ENCODE measurements at regions not wholly inside any gene's neighbourhood (a gene's known extent, or its start where the extent isn't known, plus 50 kb on each side); places are given as distances from the start of the nearest gene placed in this dataset.

DNA sequence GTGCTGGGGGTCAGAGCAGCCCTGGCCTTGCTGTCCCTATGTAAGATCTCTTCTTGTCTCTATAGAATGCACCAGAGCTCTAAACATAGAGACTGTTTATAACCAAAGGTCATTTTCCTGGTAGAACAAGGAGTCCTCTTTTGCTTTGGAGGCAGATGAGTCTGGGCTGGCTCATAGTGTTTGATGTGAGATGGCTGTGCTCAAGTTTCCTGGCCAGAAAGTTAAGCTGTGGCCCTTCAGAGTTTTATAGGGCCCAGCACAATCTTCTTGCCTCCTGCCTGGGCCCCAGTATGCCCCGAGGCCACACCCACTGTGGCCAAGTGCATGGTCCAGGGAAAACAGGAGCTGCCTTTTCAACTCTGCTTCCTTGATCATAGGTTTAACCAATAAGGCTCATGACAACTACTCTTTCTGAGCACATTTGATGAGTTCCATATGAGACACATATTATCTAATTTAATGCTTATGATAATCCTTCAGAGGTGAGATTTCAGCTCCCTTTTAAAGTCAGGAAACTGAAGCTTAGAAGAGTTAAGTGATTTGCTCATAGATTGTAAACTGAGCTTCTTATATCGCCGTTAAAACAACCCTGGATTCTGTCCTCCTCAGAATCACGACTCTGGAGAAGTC lies 66.3 kb downstream of the MYCN start:
- H3K27ac Mint-ChIP-seq: no peak overlapping the region
- peaks cover 0 to 2% (median 1%) of the 10 kb centered on the region in 3 donors for H3K9me3 Mint-ChIP-seq
- H3K4me1 Mint-ChIP-seq: no peaks in the 10 kb centered on the region
- no peak overlapping the region for H3K4me3 Mint-ChIP-seq
- peaks cover 2% of the 10 kb centered on the region for H3K27me3 Mint-ChIP-seq
- H3K36me3 Mint-ChIP-seq: peaks cover 3% of the 10 kb centered on the region

DNA sequence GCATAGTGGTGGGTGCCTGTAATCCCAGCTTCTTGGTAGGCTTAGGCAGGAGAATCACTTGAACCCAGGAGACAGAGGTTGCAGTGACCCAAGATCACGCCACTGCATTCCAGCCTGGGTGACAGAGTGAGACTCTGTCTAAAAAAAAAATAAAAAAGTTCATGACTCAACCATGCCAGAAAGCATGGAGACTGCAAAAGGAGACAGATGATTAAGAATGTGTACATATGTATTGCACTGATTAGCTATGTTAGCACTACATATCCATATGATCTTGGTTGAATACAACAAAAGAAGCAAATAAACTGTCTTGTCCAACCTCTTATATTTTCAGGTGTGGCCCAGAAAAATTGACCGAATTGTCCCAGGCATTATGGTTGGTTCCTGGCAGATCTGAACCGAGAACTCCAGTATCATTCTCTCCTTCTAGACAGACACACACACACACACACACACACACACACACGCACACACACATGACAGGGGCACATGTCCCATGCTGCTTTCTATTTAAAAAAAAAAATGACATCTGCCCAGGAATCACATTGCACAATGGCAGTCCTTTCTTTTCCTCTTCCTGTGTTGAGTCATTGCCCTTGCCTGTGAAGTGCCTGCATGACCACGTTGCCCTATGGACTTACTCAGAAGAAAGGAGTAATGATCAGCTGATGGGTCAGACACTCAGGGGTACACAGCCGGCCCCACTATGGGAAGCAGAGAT lies 65.6 kb downstream of the MYCN start:
- H3K36me3 Mint-ChIP-seq: peaks cover 3% of the 10 kb centered on the region
- no peaks in the 10 kb centered on the region for H3K4me1 Mint-ChIP-seq
- peaks cover 2% of the 10 kb centered on the region for H3K27me3 Mint-ChIP-seq

DNA sequence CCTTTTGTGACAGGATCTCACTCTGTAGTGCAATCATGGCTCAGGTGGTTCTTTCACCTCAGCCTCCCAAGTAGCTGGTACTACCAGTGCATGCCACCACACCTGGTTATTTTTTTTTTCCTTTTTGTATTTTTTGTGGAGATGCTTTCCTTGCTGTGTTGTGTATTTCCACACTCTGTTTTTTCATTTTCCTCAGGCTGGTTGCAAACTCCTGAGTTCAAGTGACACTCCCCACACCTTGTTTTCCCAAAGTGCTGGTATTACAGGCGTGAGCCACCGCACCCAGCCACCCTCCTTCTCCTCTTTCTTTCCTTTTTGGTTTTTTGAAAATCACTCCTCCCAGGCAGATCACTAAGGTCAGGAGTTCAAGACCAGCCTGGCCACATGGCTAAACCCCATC lies 65.0 kb downstream of the MYCN start:
- Mint-ChIP-seq H3K36me3 (peaks cover 3% of the 10 kb centered on the region), H3K4me3 (no peak overlapping the region), H3K27ac (peak overlapping the region in 1 of 3 donors; percentile 82), H3K4me1 (no peaks in the 10 kb centered on the region), H3K27me3 (peaks cover 2% of the 10 kb centered on the region), H3K9me3 (peaks cover 0 to 2% (median 1%) of the 10 kb centered on the region in 3 donors)

More for the DNA sequence above, 65.6 kb downstream of the MYCN start:
- peak overlapping the region in 1 of 3 donors; percentile 82 for H3K27ac Mint-ChIP-seq
- H3K4me3 Mint-ChIP-seq: no peak overlapping the region
- peaks cover 0 to 2% (median 1%) of the 10 kb centered on the region in 3 donors for H3K9me3 Mint-ChIP-seq

DNA sequence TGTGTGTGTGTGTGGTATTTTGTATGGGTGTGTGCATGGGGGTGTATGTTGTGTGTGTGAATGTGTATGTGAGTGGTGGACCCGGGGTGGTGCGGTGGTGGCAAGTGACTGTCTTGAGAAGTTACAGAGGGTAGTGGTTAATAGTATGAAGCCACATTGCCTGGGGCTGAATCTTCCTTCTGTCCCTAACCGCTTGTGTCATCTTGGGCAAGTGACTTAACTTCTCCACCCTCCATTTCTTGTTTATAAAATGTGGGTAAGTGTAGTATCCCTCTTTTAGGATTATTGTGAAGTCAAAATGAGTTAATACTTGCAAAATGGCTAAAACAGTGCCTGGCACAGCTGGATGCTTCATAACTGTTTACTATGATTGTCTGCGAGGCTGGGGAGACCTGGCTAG lies 63.5 kb downstream of the MYCN start:
- peaks cover 2% of the 10 kb centered on the region for H3K27me3 Mint-ChIP-seq
- H3K36me3 Mint-ChIP-seq: peaks cover 3% of the 10 kb centered on the region
- no peaks in the 10 kb centered on the region for H3K4me1 Mint-ChIP-seq
- peaks cover 0 to 2% (median 1%) of the 10 kb centered on the region in 3 donors for H3K9me3 Mint-ChIP-seq
- H3K4me3 Mint-ChIP-seq: peak overlapping the region in 1 of 4 donors; percentile 47
- no peak overlapping the region for H3K27ac Mint-ChIP-seq

DNA sequence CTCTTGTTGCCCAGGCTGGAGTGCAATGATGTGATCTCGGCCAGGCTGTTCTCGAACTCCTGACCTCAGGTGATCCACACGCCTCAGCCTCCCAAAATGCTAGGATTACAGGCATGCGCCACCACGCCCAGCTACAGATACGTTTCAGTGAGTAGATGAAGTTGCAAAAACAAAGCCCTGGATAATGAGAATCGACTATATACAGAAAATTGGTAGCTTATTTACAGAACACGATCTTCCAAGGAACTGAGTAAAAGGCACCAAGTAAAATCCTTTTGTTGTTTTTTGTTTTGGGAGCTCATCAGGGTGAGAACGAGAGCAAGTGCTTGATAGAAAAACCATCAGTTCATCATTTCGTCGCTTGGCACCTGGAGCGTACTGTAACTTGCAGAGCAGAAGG lies 62.8 kb downstream of the MYCN start:
- no peak overlapping the region for H3K4me3 Mint-ChIP-seq
- no peaks in the 10 kb centered on the region for H3K4me1 Mint-ChIP-seq
- peaks cover 0 to 4% (median 1%) of the 10 kb centered on the region in 3 donors for H3K9me3 Mint-ChIP-seq
- peaks cover 2% of the 10 kb centered on the region for H3K27me3 Mint-ChIP-seq
- peaks cover 3% of the 10 kb centered on the region for H3K36me3 Mint-ChIP-seq
- H3K27ac Mint-ChIP-seq: no peak overlapping the region

DNA sequence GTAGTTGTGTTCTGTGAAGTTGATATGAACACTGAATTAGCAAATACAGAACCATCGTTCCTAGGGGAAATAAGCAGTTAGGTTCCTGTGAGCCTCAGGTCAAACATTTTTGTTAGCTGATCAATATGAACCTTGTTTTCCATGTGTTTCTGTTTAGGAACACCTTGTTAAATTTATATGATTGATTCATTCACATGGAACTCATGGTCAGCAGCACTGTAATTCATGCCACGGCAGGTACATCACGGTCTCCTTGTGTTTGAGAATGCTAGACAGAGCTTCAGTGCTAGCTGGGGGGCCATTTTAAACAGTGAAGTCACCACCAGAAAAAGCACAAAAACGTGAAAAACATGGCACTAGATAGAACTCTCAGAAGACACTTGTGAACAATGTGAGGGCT lies 62.2 kb downstream of the MYCN start:
- no peak overlapping the region for H3K4me3 Mint-ChIP-seq
- peaks cover 3% of the 10 kb centered on the region for H3K36me3 Mint-ChIP-seq
- peaks cover 0 to 4% (median 1%) of the 10 kb centered on the region in 3 donors for H3K9me3 Mint-ChIP-seq
- H3K4me1 Mint-ChIP-seq: no peaks in the 10 kb centered on the region
- H3K27me3 Mint-ChIP-seq: peaks cover 2% of the 10 kb centered on the region
- H3K27ac Mint-ChIP-seq: no peak overlapping the region

DNA sequence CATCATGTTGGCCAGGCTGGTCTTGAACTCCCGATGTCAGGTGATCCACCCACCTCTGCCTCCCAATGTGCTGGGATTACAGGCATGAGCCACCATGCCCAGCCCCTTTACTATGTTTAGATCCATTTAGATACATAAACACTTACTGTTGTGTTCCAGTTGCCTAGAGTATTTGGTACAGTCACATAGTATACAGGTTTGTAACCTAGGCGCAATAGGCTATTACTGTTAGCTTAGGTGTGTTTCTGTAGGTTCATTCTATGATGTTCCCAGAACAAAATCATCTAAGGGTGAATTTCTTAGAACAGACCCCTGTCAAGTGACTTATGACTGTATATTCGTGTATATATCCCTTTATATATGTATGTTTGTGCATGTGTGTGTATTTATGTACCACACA lies 61.8 kb downstream of the MYCN start:
- H3K27me3 Mint-ChIP-seq: no peaks in the 10 kb centered on the region

DNA sequence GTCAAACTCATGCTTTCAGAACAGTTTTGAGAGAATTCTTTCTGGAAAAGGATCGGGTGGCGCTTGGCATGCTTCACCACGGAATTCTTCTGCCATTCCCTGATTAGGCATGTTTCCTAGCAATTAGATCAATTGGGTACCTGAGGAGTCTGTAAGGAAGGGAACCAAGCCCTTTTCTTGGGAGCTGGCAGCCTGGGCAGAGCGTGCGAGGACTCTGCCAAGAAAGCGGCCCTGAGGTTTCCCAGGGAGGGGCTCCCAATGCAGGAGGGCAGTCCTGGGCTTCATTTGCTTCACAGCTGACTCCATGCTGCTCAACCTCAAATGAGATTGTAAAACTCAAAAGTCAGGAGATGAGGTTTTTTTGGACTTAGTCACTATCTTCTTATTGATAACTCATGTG lies 60.3 kb downstream of the MYCN start:
- no peak overlapping the region for H3K4me3 Mint-ChIP-seq
- H3K27me3 Mint-ChIP-seq: no peaks in the 10 kb centered on the region
- peaks cover 0 to 3% (median 2%) of the 10 kb centered on the region in 3 donors for H3K9me3 Mint-ChIP-seq
- H3K27ac Mint-ChIP-seq: no peak overlapping the region
- no peaks in the 10 kb centered on the region for H3K4me1 Mint-ChIP-seq
- peaks cover 3% of the 10 kb centered on the region for H3K36me3 Mint-ChIP-seq

More for the DNA sequence above, 61.8 kb downstream of the MYCN start:
- no peak overlapping the region for H3K4me3 Mint-ChIP-seq
- no peaks in the 10 kb centered on the region for H3K4me1 Mint-ChIP-seq
- no peak overlapping the region for H3K27ac Mint-ChIP-seq
- peaks cover 0 to 4% (median 1%) of the 10 kb centered on the region in 3 donors for H3K9me3 Mint-ChIP-seq
- peaks cover 3% of the 10 kb centered on the region for H3K36me3 Mint-ChIP-seq

DNA sequence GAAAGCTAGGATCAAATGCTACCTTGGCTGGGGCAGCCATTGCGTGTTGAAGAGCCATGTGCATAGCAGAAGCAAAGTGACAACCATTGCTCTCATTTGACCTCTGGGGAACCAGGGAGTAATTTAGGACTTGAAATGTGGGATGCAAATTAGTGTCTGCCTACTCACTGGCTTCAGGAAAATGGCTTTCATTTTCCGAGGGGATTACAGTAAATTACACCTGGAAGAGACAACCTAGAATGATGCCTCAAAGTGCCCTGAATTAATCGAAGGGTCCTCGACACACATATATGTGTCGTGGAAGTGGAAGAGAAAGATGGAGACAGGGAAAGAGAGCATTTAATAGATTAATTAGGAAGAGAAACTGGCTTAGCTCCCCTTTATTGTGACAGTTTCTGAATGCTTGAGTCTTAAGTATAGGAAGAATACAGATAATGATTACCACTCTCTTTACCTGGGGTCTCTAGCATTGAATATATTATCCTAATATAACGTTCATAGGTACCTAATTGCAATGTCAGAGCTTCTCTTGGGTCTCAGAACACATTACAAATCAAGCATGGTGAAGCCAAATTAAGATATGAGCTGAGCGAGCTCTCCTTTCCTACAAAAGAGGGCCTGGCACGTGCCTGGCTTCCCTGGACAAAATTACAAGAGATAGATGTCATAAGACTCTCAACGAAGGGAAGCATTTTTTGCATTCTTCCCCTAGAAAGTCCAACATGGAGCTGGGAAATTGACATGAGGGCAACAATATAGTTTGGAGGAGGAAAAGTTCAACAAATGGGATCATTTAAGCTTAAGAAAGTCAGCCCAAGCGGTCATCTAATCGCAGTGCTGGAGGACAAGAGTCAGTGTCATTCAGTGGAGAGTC lies 59.5 kb downstream of the MYCN start:
- H3K36me3 Mint-ChIP-seq: no peaks in the 10 kb centered on the region
- no peaks in the 10 kb centered on the region for H3K4me1 Mint-ChIP-seq
- no peak overlapping the region for H3K4me3 Mint-ChIP-seq
- H3K9me3 Mint-ChIP-seq: peaks cover 0 to 4% (median 2%) of the 10 kb centered on the region in 3 donors
- H3K27me3 Mint-ChIP-seq: peaks cover 2% of the 10 kb centered on the region
- H3K27ac Mint-ChIP-seq: no peak overlapping the region

DNA sequence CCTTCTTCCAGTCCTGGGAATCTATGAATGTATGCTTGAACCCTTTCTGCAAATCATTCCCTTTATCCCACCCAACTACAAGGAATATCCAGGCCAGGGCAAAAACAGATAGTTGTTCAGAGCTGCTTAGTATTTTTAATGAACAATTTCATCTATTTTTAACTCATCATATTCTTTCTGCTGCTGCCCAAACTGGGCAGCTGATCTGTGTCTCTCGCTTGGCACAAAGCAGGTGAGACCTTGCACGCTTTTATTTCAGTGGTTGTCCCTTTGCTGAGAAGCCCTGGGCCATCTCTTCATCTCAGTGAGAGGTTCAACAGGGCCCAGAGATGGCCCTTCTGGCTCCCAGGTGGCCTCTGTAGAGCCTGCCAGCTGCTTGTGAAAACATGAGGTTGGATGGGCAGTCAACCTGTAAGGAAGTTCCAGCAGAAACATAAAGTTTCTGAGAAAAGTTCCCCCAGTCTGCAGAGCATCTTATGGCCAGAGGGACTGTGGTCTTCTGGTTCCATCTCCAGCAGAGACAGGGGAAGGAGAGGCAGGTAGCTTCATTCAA lies 57.5 kb downstream of the MYCN start:
- H3K27ac Mint-ChIP-seq: peak overlapping the region in 1 of 3 donors; percentile 31
- no peak overlapping the region for H3K4me3 Mint-ChIP-seq
- peaks cover 3% of the 10 kb centered on the region for H3K27me3 Mint-ChIP-seq
- no peaks in the 10 kb centered on the region for H3K36me3 Mint-ChIP-seq
- peaks cover 0 to 4% (median 2%) of the 10 kb centered on the region in 3 donors for H3K9me3 Mint-ChIP-seq
- no peaks in the 10 kb centered on the region for H3K4me1 Mint-ChIP-seq

DNA sequence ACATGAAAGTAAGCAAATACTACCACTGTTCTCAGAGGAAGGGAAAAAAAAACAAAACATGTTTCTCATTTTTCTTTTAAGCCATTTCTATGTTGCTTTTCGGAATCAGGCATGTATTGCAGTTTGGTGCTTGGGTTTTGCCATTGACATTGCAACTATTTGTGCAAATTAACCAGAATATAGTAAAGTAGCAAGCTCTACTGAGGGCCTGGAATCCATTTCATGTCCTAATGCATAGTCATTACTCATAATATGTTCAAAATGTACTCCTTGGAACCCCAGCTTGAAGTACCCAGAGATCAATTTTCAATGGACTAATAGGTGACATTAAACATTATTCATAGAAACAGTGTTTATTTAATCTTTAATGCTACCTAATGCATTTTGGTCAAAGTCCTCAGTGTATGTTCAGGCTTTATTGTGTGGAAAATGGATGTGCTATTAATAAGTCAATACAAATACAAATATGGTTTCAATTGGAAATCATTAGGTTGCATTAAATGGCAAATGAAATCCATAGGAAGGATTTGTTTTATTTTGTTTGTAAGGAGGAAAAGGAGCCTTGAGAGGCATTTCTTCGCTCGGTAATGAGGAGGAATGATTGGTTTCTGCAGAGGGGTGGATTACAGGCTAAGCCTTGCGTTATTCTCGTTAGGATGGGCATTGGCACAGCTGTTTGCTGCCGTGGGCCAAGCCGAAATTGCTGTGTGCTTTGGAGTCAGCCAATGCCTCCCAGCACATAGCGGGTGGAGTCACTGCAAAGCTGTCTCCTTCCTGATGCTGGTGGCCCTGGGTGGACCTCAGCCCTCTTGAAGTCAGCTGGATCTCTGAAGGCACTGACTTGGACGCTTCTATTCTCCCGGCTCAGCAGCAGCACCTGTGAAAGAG lies 56.4 kb downstream of the MYCN start:
- H3K4me3 Mint-ChIP-seq: no peak overlapping the region
- H3K4me1 Mint-ChIP-seq: no peaks in the 10 kb centered on the region
- no peaks in the 10 kb centered on the region for H3K36me3 Mint-ChIP-seq
- H3K9me3 Mint-ChIP-seq: peaks cover 0 to 3% (median 2%) of the 10 kb centered on the region in 3 donors
- peaks cover 3% of the 10 kb centered on the region for H3K27me3 Mint-ChIP-seq
- H3K27ac Mint-ChIP-seq: peak overlapping the region in 1 of 3 donors; percentile 31
